NB4 (cell line): ENCODE measurements at regions not wholly inside any gene's neighbourhood (a gene's known extent, or its start where the extent isn't known, plus 50 kb on each side); places are given as distances from the start of the nearest gene placed in this dataset.

Source experiments
- CTCF ChIP-seq: IDR thresholded peaks from one replicate; pipeline ENCODE4 v1.5.1; 2012; ENCODE audit warnings: low read depth, low read length
- MAX ChIP-seq: IDR thresholded peaks from 2 replicates; pipeline ENCODE4 v1.6.1; 2011; ENCODE audit warnings: low read depth, low read length
- MYC ChIP-seq: IDR thresholded peaks from 2 replicates; pipeline ENCODE4 v1.6.1; 2011; ENCODE audit warnings: low read depth, low read length
- POLR2A ChIP-seq: IDR thresholded peaks from 2 replicates; pipeline ENCODE4 v1.6.1; 2011; ENCODE audit warnings: mild to moderate bottlenecking; ENCODE audit not compliant: insufficient read length; ENCODE audit errors: extremely low read depth

- TF ChIP-seq CTCF (peak; percentile 33), POLR2A (no peak), MYC (no peak), MAX (no peak)
Observed at GRCh38 chr2:235116885-235117492, 165.2 kb downstream of the SH3BP4 start.
